Right ventricle myocardium superior (tissue), 1 donor: ENCODE measurements at regions not wholly inside any gene's neighbourhood (a gene's known extent, or its start where the extent isn't known, plus 50 kb on each side); places are given as distances from the start of the nearest gene placed in this dataset.
A peak's percentile ranks its signal among the peaks of the same experiment; 100 is the strongest.
"Not testable (repeated sequence)": the region's sequence is repeated elsewhere in the genome, so short reads cannot be mapped to it uniquely, and the experiment has no call there.

Experiments used
- ATAC-seq: fragments of 200-7000 bp; cut with Tn5 transposase; one replicate; pipeline ENCODE4 v1.9.1; 2020; ENCODE audit warnings: mild to moderate bottlenecking; ENCODE audit not compliant: poor library complexity
- DNase-seq: peaks from one replicate; pipeline ENCODE4 v3.0.0-alpha.2; 2020
- intact Hi-C: fragments of 100-400 bp; cut with DNase I; formaldehyde crosslinking; loops from one replicate; pipeline ENCODE4 v1.11.2; 2022
- donor health status: DM: no; HTN: yes; CAD: no; lungs with severe emphysema.

DNA sequence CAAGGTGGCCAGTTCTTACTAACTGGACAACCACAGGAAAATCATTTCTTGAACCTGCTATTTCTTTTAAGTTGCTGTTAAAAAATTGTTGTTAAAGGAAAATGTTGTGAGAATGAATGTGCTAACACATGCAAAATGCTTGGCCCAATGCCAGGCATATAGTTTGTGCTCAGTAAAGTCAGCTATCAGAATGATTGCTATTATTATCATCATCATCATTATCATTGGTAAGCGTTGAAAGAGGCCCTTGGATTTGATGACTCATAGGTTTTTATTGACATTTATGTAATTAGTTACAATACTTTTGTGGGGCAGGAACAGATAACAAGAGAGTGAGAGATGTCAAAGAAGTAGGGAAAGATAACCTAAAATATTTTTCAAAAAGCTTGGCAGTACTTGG, 394.2 kb upstream of the ZEB2 start:
- no peak for DNase-seq
- no peak for ATAC-seq
- intact Hi-C loops, result no loop called here

DNA sequence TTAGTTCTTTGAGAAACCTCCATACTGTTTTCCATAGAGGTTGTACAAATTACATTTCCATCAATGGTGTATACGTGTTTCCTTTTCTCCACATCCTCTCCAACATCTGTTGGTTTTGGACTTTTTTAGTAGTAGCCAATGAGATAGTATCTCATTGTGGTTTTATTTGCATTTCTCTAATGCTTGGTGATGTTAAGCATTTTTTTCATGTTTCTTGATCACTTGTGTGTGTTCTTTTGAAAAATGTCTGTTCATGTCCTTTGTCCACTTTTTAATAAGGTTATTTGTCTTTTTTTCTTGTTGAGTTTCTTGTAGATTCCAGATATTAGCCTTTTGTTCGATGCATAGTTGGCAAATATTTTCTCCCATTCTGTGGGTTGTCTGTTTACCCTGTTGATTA, 392.3 kb upstream of the ZEB2 start:
- ATAC-seq (no peak), DNase-seq (no peak)

DNA sequence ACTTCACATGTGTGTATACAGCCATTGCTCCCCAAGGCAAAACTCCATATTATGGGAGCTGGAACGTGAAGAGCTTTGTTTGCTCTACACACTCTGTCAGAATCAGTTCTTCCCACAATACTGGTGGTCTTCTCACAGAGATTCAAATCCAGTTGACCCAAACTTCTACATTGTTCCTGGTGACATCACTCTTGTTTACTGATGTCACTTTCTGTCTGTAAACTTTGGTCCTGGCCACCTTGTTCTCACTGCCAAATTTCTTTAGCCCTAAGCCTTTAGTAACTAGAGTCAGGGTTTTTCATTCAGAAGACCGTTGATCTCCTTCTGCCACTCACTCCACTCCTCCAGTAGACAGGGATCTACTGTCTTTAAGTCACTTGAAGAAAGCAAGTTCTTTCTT, 386.0 kb upstream of the ZEB2 start:
- intact Hi-C loops, result no loop called here
- no peak for DNase-seq
- no peak for ATAC-seq

More for the DNA sequence above, 392.3 kb upstream of the ZEB2 start:
- intact Hi-C loops, result no loop called here

DNA sequence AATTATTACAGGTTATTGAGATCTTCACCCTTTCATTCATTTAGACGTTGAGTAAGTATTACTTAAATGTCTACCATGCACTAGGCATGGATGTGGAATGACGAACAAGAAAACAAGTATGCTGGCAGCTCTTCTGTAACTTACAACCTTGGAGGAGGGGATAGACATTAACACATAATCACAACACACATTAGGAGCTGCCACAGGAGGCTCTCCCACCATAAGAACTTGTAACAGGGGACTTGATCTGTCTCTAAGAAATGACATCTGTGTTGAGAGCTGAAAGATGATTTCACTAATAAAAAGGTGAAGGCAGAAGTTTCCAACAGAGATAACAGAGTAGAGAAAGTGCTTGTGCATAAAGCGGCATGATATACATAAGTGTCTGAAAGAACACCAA, 384.7 kb upstream of the ZEB2 start:
- ATAC-seq (no peak), DNase-seq (no peak)
- intact Hi-C loops, result no loop called here

DNA sequence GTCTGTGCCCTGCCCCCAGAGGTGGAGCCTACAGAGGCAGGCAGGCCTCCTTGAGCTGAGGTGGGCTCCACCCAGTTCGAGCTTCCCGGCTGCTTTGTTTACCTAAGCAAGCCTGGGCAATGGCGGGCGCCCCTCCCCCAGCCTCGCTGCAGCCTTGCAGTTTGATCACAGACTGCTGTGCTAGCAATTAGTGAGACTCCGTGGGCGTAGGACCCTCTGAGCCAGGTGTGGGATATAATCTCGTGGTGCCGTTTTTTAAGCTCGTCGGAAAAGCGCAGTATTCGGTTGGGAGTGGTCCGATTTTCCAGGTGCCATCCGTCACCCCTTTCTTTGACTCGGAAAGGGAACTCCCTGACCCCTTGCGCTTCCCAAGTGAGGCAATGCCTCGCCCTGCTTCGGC, 383.1 kb upstream of the ZEB2 start:
- DNase-seq, ATAC-seq, intact Hi-C loops: not testable (repeated sequence)

DNA sequence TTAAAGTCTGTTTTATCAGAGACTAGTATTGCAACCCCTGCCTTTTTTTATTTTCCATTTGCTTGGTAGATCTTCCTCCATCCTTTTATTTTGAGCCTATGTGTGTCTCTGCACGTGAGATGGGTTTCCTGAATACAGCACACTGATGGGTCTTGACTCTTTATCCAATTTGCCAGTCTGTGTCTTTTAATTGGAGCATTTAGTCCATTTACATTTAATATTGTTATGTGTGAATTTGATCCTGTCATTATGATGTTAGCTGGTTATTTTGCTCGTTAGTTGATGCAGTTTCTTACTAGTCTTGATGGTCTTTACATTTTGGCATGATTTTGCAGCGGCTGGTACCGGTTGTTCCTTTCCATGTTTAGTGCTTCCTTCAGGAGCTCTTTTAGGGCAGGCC, 381.5 kb upstream of the ZEB2 start:
- ATAC-seq, intact Hi-C loops, DNase-seq: not testable (repeated sequence)

DNA sequence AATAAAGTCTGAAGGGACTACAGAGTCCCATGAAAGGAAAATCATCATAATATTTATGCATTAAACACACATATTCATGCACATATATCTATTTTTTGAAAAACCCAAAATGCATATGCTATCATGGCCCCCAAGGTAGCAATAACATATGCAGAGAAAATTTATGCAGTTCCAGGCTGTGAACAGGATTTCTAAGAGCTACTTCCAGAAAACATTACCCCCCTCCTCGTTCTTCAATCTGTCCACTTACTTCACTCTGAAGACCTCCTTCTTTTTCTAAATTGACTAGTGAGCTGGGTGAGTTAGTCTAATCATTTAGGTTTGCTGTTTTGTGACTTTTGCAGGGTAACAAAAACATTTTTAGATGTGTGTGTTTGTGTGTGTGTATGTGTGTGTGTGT, 376.4 kb upstream of the ZEB2 start:
- no peak for ATAC-seq
- DNase-seq, result no peak
- intact Hi-C loops, result no loop called here

DNA sequence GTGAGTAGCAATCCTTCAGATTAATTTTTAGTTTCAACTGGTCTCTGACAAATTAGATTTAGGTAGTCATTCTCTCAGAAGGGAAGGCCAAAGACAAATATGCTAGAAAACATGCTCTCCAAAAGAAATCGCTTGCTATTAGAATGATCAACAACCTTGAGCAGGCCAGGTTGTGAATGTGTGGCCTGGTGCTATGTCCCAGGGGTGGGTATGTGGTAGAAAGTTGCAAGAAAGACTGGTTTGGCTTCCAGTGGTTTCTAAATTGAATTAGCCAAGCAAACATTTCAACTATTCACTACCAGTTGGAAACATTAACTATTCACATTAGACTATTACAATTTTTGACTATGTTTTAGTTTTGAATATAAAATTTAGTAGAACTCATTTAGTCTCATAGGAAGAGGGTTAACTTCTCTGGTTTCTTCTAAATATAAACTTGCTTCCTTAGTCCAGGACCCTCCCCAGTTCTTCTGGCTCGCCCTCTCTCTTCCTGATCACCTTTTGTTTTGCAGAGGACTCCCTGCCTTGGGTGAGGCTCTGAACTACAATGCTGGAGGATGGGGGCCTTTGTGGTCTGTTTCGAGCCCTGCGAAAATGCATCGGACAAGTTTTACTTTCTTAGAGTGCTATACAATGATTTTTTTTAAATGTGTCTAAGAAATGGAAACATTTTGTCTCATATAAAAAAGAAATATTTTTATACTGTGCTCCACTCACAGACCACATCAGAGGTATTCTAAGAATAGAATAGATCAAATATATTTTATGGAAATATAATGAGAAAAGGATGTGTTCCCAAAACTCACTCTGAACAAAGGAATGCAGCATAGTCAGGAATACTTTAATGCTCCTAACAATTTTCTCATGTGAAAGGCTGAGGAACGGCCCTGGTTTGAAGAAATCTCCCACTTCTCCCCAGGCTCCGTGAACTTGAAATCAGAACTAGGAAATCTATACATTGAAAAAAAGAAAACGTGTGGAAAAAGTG, 375.0 kb upstream of the ZEB2 start:
- intact Hi-C loops, result no loop called here
- no peak for DNase-seq
- ATAC-seq, result no peak

DNA sequence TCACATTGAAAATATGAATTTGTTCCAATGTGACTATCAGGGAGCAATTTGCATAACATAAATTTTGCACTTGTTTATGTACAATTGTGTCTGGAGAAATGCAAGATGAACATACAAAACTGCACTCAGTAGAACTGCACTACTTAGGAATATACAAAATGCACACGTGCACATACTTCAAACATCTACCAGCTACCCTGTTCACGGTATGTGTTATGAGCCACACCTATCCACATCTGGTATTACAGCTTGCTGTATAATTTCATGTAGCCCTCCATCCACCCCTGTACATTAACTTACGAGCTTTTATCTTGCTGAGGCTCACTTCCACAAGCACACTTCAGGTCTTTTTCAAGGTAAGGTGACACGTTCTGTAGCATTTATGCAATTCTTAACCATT, 373.5 kb upstream of the ZEB2 start:
- intact Hi-C loops, result no loop called here
- ATAC-seq (no peak), DNase-seq (no peak)

DNA sequence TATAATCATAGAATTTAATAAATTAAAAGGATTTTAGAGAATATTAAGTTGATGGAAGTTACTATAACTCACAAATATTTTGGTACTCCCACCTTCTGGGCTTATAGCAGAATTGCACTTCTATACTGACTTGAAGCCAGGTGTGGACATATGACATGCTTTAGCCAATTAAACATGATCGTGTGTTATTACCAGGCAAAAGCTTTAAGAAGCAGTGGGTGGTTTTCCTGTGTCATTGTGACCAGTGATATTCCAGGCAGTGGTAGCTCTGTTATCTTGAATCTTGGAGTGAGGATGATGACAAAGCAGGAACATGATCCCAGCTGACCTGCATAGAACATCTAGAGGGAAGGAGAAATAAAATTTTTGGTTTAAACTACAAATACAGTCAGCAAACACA, 370.9 kb upstream of the ZEB2 start:
- intact Hi-C loops, result no loop called here
- DNase-seq, result no peak
- ATAC-seq, result peak; percentile 69

DNA sequence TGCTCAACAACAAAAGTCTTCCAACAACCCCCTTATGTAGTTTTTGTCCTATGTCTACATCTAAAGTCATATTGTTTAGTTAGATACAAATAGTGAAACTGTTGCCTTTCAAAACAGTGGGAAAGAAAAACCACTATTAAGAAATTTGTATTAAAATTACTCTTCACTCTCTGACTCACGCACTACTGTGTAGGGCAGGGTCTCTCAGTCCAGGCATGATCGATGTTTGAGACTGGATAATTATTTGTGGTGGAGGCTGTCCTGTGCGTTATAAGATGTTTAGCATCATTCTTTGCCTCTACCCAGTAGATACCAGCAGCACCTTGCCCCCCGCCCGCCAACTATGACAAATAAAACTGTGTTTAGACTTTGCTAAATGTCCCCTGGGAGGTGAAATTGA, 369.4 kb upstream of the ZEB2 start:
- DNase-seq, result no peak
- ATAC-seq, result no peak
- intact Hi-C loops, result no loop called here

DNA sequence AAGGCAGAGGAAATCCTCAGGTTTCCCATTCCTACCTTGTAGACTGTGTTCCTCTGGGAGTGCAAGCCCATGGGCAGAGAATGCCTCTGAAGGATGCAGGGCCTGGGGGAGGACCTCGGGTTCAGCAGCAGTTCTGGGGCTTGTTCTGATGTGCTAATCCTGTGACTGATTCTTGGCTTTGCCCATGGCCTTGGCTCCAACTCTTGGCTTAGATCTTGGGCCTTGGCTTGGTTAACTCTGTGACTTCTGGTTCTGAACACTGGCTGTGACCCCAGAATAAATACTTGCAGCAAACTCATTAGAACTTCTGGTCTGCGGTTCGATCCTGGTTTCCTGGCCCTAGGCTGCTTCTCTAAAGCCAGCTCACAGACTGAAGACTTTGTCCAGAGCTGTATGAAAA, 366.9 kb upstream of the ZEB2 start:
- peak; percentile 98 for ATAC-seq
- intact Hi-C loops, result no loop called here
- DNase-seq, result peak; percentile 79

DNA sequence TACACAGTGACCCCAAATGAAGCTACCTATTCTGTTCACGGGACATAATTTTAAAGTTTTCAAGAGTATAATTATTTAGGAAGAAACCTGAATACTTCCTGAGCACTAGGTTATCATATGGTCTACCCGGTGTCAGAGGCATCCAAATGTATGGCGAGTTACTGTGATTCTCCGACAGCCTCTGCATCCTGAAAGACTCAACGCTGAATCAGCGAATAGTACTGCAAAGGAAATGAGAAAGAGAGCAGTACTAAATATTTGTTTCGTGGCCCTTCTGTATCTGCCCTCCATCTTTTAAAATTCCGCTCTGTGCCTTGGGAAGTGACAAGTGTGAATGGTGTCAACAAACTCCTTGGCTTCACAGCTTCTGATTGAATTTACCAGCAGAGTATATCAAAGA, 358.0 kb upstream of the ZEB2 start:
- ATAC-seq (no peak), DNase-seq (no peak)
- intact Hi-C loops, result no loop called here

DNA sequence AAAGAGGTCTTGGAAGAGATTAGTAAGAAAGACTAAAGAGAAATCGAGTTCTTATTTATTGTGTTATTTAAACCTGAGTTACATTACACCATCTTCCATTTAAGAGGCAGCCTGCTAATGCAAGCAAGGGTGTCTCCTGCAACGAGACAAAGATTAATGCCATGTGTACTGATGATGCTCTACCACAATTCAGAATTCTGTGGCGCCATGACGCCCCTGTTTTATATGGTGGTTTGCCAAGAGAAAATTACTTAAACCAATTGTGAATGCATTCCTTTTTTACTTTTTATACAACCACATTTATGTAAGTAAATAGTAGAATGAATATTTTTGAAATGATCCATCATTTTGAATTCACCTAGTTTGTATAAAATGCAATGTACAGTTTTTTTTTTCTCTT, 356.1 kb upstream of the ZEB2 start:
- intact Hi-C loops, result no loop called here
- DNase-seq (no peak), ATAC-seq (no peak)

DNA sequence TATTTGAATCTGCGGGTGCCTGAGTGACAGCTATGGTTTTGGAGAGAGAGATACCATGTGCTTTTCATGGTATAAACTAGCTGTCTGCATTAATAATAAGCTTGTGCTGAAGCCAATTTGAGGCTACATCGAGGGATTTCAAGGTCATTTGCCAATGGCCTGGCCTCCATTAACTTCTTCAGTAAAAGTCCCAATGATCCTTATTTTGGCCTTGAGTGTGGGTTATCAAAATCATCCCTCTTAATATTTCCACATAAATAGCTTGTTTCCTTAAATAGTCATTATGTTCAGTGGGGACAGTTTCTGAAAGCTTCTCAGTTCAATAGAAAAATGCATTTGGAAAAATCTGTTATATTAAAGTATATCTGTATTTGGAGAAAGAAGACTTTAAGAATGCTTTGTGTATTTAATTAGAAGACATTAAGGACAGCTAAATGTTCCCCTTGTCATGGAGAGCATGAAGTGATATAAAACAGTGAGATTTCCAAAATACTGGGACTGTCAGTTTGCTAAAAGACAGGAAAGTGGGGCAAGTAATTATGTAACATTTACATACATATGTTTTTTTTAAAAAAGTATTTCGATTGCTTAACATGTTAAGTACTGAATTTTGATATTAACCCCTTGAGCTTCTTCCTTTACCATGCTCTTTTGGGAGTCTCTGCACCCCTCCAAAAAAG, 355.5 kb upstream of the ZEB2 start:
- intact Hi-C loops, result no loop called here
- DNase-seq (no peak), ATAC-seq (peak; percentile 37)

DNA sequence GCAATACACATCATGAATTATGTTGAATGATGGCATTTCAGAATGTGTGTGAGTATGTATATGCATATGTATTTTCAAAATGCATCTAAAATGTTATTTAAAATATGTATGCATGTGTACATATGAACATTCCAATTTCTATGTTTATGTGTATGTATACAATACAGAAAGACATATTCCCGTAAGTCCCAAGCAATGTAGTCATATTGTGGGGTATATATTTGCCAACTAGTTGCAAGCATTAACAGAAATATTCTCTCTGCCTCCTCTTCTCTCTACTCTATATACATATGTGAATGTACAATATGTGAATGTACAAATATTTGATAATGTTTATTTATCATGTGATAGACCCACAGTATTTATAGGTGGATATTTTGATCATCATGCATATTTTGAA, 345.8 kb upstream of the ZEB2 start:
- intact Hi-C loops, result no loop called here
- no peak for DNase-seq
- no peak for ATAC-seq

DNA sequence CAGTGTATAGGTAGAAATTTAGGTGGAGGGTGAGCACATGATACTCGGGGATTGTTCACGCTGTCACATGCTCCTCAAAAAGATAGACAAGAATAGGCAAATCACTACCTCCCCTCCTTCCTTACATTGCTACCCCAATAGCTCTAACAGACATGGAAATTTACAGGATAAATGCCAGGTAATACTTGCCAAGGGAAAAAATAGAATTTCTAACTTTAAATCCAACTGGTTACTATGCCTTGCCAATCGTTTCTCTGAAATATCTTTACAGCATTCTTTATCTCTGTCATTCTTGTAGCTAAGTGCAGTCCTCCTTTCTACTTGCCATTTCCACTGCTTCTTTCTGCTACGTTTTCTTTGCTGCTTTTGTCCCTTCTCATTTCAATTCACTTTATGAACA, 339.8 kb upstream of the ZEB2 start:
- ATAC-seq (no peak), DNase-seq (no peak)
- intact Hi-C loops, result no loop called here

DNA sequence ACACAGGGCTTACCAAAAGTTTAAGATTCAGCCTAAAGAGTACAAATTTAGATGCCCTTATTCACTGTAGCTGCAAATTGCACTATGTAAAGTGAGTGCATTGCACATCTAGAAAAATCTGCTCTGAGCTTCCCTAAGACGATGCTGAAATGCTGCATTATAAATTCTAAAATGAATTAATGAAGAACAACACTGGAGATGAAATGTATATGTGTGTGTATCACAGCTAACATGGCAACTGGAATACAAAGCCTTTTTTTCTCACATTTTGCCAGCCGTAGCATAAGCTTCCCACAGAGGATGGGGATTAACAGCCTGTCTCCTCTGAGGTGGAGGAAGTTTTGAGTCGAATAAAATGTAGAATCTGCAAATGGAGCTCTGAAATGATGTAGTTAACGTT, 338.3 kb upstream of the ZEB2 start:
- no peak for DNase-seq
- no peak for ATAC-seq
- intact Hi-C loops, result no loop called here

DNA sequence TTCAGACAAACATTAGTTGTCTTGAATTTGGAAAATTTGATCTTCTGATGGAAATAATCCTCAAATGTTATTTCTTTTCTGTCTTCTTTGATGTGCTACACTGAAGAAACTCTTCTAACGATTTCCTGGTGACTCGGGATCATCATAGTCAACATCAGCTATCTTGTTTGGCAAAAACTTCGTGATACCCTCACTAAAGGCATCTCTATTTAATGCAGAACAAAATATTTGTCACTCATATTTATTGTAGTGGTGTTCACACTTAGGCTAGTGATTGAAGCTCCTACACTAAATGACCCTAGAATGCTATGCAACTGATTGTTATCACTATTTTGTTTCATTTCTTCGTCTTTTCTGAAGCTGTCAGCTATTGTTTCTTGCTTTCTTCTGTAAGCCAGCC, 334.7 kb upstream of the ZEB2 start:
- ATAC-seq (no peak), DNase-seq (no peak)

DNA sequence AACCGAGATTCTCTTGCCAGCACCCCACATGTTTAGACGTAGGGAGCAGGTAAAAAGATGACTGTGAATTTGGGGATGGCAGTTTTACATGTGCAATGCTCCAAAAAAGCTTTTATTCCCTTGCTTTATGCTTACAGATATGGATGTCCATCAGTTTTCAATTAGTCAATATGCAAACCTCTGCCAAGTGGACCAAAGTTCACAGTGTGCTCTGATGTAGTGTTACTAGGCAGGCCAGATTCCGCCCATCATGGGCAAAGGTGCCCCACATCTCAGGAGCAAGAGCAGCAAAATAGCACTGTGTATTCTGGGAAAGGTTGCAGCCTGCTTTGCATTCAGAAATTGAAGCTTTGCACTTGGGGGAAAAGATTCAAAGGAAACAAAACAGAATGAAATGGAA, 329.7 kb upstream of the ZEB2 start:
- DNase-seq, result no peak
- intact Hi-C loops, result no loop called here
- ATAC-seq, result peak; percentile 25

More for the DNA sequence above, 334.7 kb upstream of the ZEB2 start:
- intact Hi-C loops, result no loop called here
